HepG2 (cell line): ENCODE measurements at regions not wholly inside any gene's neighbourhood (a gene's known extent, or its start where the extent isn't known, plus 50 kb on each side); places are given as distances from the start of the nearest gene placed in this dataset.

Source experiments
- ATAC-seq: fragments of 200-7000 bp; cut with Tn5 transposase; 3 replicates; pipeline ENCODE4 v1.9.1; 2020; ENCODE audit warnings: mild to moderate bottlenecking, moderate library complexity
- BruUV-seq: library from RNA; stranded (reverse); fragments of 400-500 nt; replicated peaks from 2 replicates; lab custom pipeline; 2021; lab: Mats Ljungman, UMichigan
- CTCF ChIA-PET: fragments of 300-600 bp; formaldehyde crosslinking; extraction: SDS; loops from one replicate; lab custom pipeline; 2021; ENCODE audit warnings: low total read pairs, inconsistent platforms, low intra/inter-chr PET ratio; lab: Yijun Ruan, JAX
- POLR2A ChIA-PET: fragments of 350-600 bp; sonication (Branson Sonifier 250); formaldehyde crosslinking; loops from one replicate; lab custom pipeline; 2020; ENCODE audit warnings: antibody characterized with exemption, inconsistent platforms; lab: Yijun Ruan, JAX
- DNase-seq: peaks from one replicate; pipeline ENCODE4 v3.0.0-alpha.2; 2015; ENCODE audit warnings: low spot score
- FAIRE-seq: peaks from 3 replicates; lab custom pipeline; 2011; peaks lifted over from hg19 to GRCh38; lab: Jason Lieb, UNC
- H2AFZ ChIP-seq: one replicate; pipeline ENCODE4 v1.6.1; 2011; ENCODE audit warnings: low read length, inconsistent platforms
- H3K27ac ChIP-seq: fragments of 300-600 bp; 3 replicates; pipeline ENCODE4 v1.8.0; 2011; ENCODE audit warnings: mixed run types, mild to moderate bottlenecking, mixed read lengths, low read length, inconsistent platforms; ENCODE audit not compliant: insufficient read depth; ENCODE audit errors: extremely low read length
- H3K27me3 ChIP-seq, 2 experiments: fragments of 200-600 bp in 1 of 2; 2 replicates in 1 of 2; 3 replicates in 1 of 2; pipeline versions ENCODE4 v1.6.0 to v1.8.0; 2011; ENCODE audit warnings: low read length in 2 of 2, mild to moderate bottlenecking in 2 of 2, moderate library complexity in 2 of 2, inconsistent platforms in 1 of 2; ENCODE audit not compliant: insufficient read depth in 2 of 2, control insufficient read depth in 1 of 2
- H3K36me3 ChIP-seq, 2 experiments: fragments of 200-600 bp in 1 of 2; replicated peaks in 1 of 2; 2 replicates in 1 of 2; 3 replicates in 1 of 2; pipeline versions ENCODE4 v1.5.1 to v1.8.0; 2011; ENCODE audit warnings: low read length in 2 of 2, inconsistent platforms in 1 of 2; ENCODE audit not compliant: insufficient read depth in 2 of 2, control insufficient read depth in 1 of 2
- H3K4me1 ChIP-seq: 2 replicates; pipeline ENCODE4 v1.5.1; 2012; ENCODE audit warnings: low read length, inconsistent platforms; ENCODE audit not compliant: insufficient read depth
- H3K4me2 ChIP-seq: 2 replicates; pipeline ENCODE4 v1.6.0; 2011; ENCODE audit warnings: low read depth, low read length, inconsistent platforms
- H3K4me3 ChIP-seq, 3 experiments: fragments of 200-600 bp in 1 of 3; sonication (generic), shearing (Covaris generic) in 1 of 3; replicated peaks in 1 of 3; 2 replicates each; pipeline ENCODE4 v1.5.1; 2011 to 2016; ENCODE audit warnings: low read length in 3 of 3, inconsistent platforms in 2 of 3, low read depth in 2 of 3, mild to moderate bottlenecking in 2 of 3, control low read depth in 1 of 3, mixed read lengths in 1 of 3; ENCODE audit not compliant: insufficient read depth in 1 of 3
- H3K79me2 ChIP-seq: one replicate; pipeline ENCODE4 v1.6.1; 2011; ENCODE audit warnings: low read length, inconsistent platforms; ENCODE audit not compliant: insufficient read depth
- H3K9ac ChIP-seq: 2 replicates; pipeline ENCODE4 v1.6.0; 2011; ENCODE audit warnings: mild to moderate bottlenecking, low read depth, low read length, inconsistent platforms; ENCODE audit not compliant: insufficient read depth
- H3K9me3 ChIP-seq: 2 replicates; pipeline ENCODE4 v1.5.1; 2012; ENCODE audit warnings: mild to moderate bottlenecking, low read length
- H4K20me1 ChIP-seq: 2 replicates; pipeline ENCODE4 v1.6.0; 2011; ENCODE audit warnings: inconsistent platforms, mild to moderate bottlenecking, low read length, moderate library complexity; ENCODE audit not compliant: insufficient read depth
- SALL2 ChIP-seq: sonication (generic); formaldehyde crosslinking; IDR thresholded peaks from 2 replicates; pipeline ENCODE4 v1.8.1; 2023; ENCODE audit warnings: mild to moderate bottlenecking, missing genetic modification reagents, inconsistent platforms
- TAF1 ChIP-seq: sonication (generic); formaldehyde crosslinking; IDR thresholded peaks from 2 replicates; pipeline ENCODE4 v1.4.0; 2020; ENCODE audit warnings: missing genetic modification reagents
- ZSCAN12 ChIP-seq: sonication (generic); formaldehyde crosslinking; IDR thresholded peaks from 2 replicates; pipeline ENCODE4 v1.9.0; 2021; ENCODE audit warnings: mild to moderate bottlenecking, missing genetic modification reagents
- WGBS: methylation state at CpG from one replicate; pipeline ENCODE4 v1.1.6; 2017; ENCODE audit warnings: low lambda C conversion rate; 5-methylcytosine and 5-hydroxymethylcytosine counted together
- in situ Hi-C: cut with HindIII; loops from 2 replicates; pipeline ENCODE4 v1.10.0; 2017; ENCODE audit warnings: low pct_unique_long_range_greater_than_20kb; ENCODE audit not compliant: extremely low pct_ligation_motif_present
- intact Hi-C: fragments of 100-400 bp; cut with micrococcal nuclease; formaldehyde crosslinking; loops from one replicate; pipeline ENCODE4 v1.10.0; 2022; ENCODE audit not compliant: unreplicated experiment
- TF ChIP-seq, protein P1 (sequence below): sonication (generic); formaldehyde crosslinking; IDR thresholded peaks from 2 replicates; pipeline ENCODE4 v1.4.0; 2020; ENCODE audit warnings: low read depth, mild to moderate bottlenecking, missing genetic modification reagents
- TF ChIP-seq, protein P2 (sequence below): sonication (generic); formaldehyde crosslinking; IDR thresholded peaks from 2 replicates; pipeline ENCODE4 v1.4.0; 2020; ENCODE audit warnings: missing genetic modification reagents, borderline replicate concordance
- TF ChIP-seq, protein P3 (sequence below): sonication (generic); formaldehyde crosslinking; IDR thresholded peaks from 2 replicates; pipeline ENCODE4 v1.4.0; 2020; ENCODE audit warnings: missing genetic modification reagents, mild to moderate bottlenecking, borderline replicate concordance

DNA sequence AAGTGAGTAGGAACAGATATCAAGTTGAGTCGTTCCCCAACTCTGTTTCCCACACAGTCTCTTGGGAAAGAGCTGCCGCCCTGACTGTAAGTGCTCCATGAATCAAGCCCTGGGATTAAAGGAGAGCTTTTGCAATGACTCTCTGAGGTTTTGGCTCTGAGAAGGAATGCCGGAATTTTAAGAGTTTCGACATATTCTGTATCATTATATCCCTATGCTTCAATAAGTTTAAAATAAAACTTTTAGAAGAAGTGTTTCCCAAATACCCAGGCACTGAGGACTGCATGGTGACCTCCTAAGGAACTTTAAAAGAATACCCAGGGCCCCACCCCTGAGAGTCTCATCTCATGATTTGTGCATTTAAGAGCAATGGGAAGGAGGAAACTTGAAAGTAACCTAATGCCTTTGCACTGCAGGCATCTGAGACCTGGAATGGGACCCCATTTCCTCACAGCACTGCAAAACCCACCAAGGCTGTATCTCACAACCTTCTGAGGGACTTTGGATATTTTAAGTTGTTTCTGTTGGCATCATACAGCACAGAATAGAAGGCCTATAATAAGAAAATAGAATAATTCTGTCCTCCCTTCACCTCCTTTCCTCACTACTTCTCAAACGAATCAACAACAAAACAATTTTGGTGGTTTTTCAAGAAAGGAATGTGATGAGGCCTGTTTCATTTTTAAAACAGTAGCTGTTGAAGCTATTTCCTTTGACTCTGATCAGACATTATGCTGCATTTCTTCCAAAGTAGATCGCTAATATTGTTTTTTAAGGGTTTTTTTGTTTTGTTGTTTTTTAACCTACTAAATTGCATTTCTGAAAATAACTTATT is 121.2 kb downstream of the GASK1B start:
- H3K27ac ChIP-seq = no peak overlapping the region
- POLR2A ChIA-PET = no interaction called here
- FAIRE-seq = no peak

More for the DNA sequence above, 121.2 kb downstream of the GASK1B start:
- no peaks in the 10 kb centered on the region for H3K9me3 ChIP-seq
- H3K36me3 ChIP-seq = no peaks in the 10 kb centered on the region
- no peaks in the 10 kb centered on the region for H3K79me2 ChIP-seq
- TF ChIP-seq SALL2 (CRISPR knock-in tag) (no peak), ZSCAN12 (CRISPR knock-in tag) (no peak), TAF1 (no peak)
- TF ChIP-seq, protein P1, sequence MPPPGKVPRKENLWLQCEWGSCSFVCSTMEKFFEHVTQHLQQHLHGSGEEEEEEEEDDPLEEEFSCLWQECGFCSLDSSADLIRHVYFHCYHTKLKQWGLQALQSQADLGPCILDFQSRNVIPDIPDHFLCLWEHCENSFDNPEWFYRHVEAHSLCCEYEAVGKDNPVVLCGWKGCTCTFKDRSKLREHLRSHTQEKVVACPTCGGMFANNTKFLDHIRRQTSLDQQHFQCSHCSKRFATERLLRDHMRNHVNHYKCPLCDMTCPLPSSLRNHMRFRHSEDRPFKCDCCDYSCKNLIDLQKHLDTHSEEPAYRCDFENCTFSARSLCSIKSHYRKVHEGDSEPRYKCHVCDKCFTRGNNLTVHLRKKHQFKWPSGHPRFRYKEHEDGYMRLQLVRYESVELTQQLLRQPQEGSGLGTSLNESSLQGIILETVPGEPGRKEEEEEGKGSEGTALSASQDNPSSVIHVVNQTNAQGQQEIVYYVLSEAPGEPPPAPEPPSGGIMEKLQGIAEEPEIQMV (CRISPR knock-in tag) = no peak
- TF ChIP-seq, protein P2, sequence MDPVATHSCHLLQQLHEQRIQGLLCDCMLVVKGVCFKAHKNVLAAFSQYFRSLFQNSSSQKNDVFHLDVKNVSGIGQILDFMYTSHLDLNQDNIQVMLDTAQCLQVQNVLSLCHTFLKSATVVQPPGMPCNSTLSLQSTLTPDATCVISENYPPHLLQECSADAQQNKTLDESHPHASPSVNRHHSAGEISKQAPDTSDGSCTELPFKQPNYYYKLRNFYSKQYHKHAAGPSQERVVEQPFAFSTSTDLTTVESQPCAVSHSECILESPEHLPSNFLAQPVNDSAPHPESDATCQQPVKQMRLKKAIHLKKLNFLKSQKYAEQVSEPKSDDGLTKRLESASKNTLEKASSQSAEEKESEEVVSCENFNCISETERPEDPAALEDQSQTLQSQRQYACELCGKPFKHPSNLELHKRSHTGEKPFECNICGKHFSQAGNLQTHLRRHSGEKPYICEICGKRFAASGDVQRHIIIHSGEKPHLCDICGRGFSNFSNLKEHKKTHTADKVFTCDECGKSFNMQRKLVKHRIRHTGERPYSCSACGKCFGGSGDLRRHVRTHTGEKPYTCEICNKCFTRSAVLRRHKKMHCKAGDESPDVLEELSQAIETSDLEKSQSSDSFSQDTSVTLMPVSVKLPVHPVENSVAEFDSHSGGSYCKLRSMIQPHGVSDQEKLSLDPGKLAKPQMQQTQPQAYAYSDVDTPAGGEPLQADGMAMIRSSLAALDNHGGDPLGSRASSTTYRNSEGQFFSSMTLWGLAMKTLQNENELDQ (CRISPR knock-in tag) = no peak
- TF ChIP-seq, protein P3, sequence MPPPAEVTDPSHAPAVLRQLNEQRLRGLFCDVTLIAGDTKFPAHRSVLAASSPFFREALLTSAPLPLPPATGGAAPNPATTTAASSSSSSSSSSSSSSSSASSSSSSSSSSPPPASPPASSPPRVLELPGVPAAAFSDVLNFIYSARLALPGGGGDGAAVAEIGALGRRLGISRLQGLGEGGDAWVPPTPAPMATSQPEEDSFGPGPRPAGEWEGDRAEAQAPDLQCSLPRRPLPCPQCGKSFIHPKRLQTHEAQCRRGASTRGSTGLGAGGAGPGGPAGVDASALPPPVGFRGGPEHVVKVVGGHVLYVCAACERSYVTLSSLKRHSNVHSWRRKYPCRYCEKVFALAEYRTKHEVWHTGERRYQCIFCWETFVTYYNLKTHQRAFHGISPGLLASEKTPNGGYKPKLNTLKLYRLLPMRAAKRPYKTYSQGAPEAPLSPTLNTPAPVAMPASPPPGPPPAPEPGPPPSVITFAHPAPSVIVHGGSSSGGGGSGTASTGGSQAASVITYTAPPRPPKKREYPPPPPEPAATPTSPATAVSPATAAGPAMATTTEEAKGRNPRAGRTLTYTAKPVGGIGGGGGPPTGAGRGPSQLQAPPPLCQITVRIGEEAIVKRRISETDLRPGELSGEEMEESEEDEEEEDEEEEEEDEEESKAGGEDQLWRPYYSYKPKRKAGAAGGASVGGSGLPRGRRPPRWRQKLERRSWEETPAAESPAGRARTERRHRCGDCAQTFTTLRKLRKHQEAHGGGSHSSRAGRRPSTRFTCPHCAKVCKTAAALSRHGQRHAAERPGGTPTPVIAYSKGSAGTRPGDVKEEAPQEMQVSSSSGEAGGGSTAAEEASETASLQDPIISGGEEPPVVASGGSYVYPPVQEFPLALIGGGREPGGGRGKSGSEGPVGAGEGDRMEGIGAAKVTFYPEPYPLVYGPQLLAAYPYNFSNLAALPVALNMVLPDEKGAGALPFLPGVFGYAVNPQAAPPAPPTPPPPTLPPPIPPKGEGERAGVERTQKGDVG (CRISPR knock-in tag) = no peak
- peaks cover 14% of the 10 kb centered on the region for H3K4me1 ChIP-seq
- no peak for ATAC-seq
- 42% methylated on average over 6 of the region's 6 CpGs for WGBS
- no peak overlapping the region for H3K4me2 ChIP-seq
- in situ Hi-C loops = no loop called here
- no TSS peak for BruUV-seq
- CTCF ChIA-PET = no interaction called here
- intact Hi-C loops = no loop called here
- H3K9ac ChIP-seq = no peak overlapping the region
- no peak for DNase-seq
- no peak overlapping the region for H2AFZ ChIP-seq
- no peak overlapping the region for H3K4me3 ChIP-seq
- no peaks in the 10 kb centered on the region for H4K20me1 ChIP-seq
- H3K27me3 ChIP-seq = no peaks in the 10 kb centered on the region
